WTC11 (cell line): ENCODE measurements at regions not wholly inside any gene's neighbourhood (a gene's known extent, or its start where the extent isn't known, plus 50 kb on each side); places are given as distances from the start of the nearest gene placed in this dataset.

Source experiments
- ATAC-seq: fragments of 200-7000 bp; cut with Tn5 transposase; 2 replicates; pipeline ENCODE4 v1.10.0; 2021; ENCODE audit warnings: mild to moderate bottlenecking, moderate library complexity
- CTCF ChIA-PET: fragments of 300-600 bp; sonication (Branson Sonifier 250); formaldehyde crosslinking; loops from one replicate; lab custom pipeline; 2021; ENCODE audit warnings: antibody characterized with exemption; lab: Charles Lee
- POLR2A ChIA-PET: fragments of 350-600 bp; sonication (Branson Sonifier 250); formaldehyde crosslinking; loops from one replicate; lab custom pipeline; 2021; ENCODE audit warnings: antibody characterized with exemption; lab: Charles Lee
- DNase-seq: peaks from one replicate; pipeline ENCODE4 v3.0.0; 2021; ENCODE audit warnings: low spot score
- H3K27ac Mint-ChIP-seq: 2 replicates; pipeline ENCODE4 v1.8.0; 2021; ENCODE audit warnings: mixed read lengths
- H3K27me3 Mint-ChIP-seq: 2 replicates; pipeline ENCODE4 v1.8.0; 2021; ENCODE audit warnings: low read depth, mild to moderate bottlenecking, moderate library complexity, mixed read lengths
- H3K36me3 Mint-ChIP-seq: 2 replicates; pipeline ENCODE4 v1.8.0; 2021; ENCODE audit warnings: mixed read lengths
- H3K4me1 Mint-ChIP-seq: 2 replicates; pipeline ENCODE4 v1.8.0; 2022; ENCODE audit warnings: mixed read lengths
- H3K4me3 Mint-ChIP-seq: 2 replicates; pipeline ENCODE4 v1.8.0; 2021; ENCODE audit warnings: mild to moderate bottlenecking, moderate library complexity, mixed read lengths
- H3K9me3 Mint-ChIP-seq: 2 replicates; pipeline ENCODE4 v1.8.0; 2021; ENCODE audit warnings: mixed read lengths
- CREB1 ChIP-seq: sonication (generic); formaldehyde crosslinking; IDR thresholded peaks from 2 replicates; pipeline ENCODE4 v1.8.0; 2023; ENCODE audit warnings: mild to moderate bottlenecking, missing genetic modification reagents
- JUN ChIP-seq: sonication (generic); formaldehyde crosslinking; IDR thresholded peaks from 2 replicates; pipeline ENCODE4 v1.8.0; 2023; ENCODE audit warnings: mild to moderate bottlenecking, missing genetic modification reagents
- NR1H2 ChIP-seq: sonication (generic); formaldehyde crosslinking; IDR thresholded peaks from 2 replicates; pipeline ENCODE4 v1.9.0; 2021; ENCODE audit warnings: mild to moderate bottlenecking, moderate library complexity, missing genetic modification reagents
- NR3C1 ChIP-seq: sonication (generic); formaldehyde crosslinking; conservative IDR thresholded peaks from 2 replicates; pipeline ENCODE4 v1.8.1; 2023; ENCODE audit warnings: low read depth, mild to moderate bottlenecking, missing genetic modification reagents
- SMAD4 ChIP-seq: sonication (generic); formaldehyde crosslinking; IDR thresholded peaks from 2 replicates; pipeline ENCODE4 v1.8.0; 2022; ENCODE audit warnings: mild to moderate bottlenecking, missing genetic modification reagents
- TEAD4 ChIP-seq: sonication (generic); formaldehyde crosslinking; IDR thresholded peaks from 2 replicates; pipeline ENCODE4 v1.8.0; 2022; ENCODE audit warnings: mild to moderate bottlenecking, missing genetic modification reagents
- TF ChIP-seq, protein P1 (sequence below): sonication (generic); formaldehyde crosslinking; IDR thresholded peaks from 2 replicates; pipeline ENCODE4 v1.8.1; 2022; ENCODE audit warnings: missing genetic modification reagents, borderline replicate concordance
- TF ChIP-seq, protein P2 (sequence below): sonication (generic); formaldehyde crosslinking; IDR thresholded peaks from 2 replicates; pipeline ENCODE4 v1.8.1; 2023; ENCODE audit warnings: mild to moderate bottlenecking, missing genetic modification reagents, borderline replicate concordance
- TF ChIP-seq, protein P3 (sequence below): sonication (generic); formaldehyde crosslinking; IDR thresholded peaks from 2 replicates; pipeline ENCODE4 v1.8.1; 2023; ENCODE audit warnings: mild to moderate bottlenecking, missing genetic modification reagents
- TF ChIP-seq, protein P4 (sequence below): sonication (generic); formaldehyde crosslinking; conservative IDR thresholded peaks from 2 replicates; pipeline ENCODE4 v1.8.1; 2022; ENCODE audit warnings: mild to moderate bottlenecking, missing genetic modification reagents
- TF ChIP-seq, protein P5 (sequence below): fragments of 250-450 bp; sonication (Bioruptor Pico); IDR thresholded peaks from 2 replicates; pipeline ENCODE4 v1.9.0; 2021; ENCODE audit warnings: mild to moderate bottlenecking, borderline replicate concordance
- TF ChIP-seq, protein P6 (sequence below): sonication (generic); formaldehyde crosslinking; IDR thresholded peaks from 2 replicates; pipeline ENCODE4 v1.8.0; 2023; ENCODE audit warnings: missing genetic modification reagents, mild to moderate bottlenecking, borderline replicate concordance
- TF ChIP-seq, protein P7 (sequence below): sonication (generic); formaldehyde crosslinking; conservative IDR thresholded peaks from 2 replicates; pipeline ENCODE4 v1.8.1; 2023; ENCODE audit warnings: mild to moderate bottlenecking, low read depth, missing genetic modification reagents, moderate library complexity

DNA sequence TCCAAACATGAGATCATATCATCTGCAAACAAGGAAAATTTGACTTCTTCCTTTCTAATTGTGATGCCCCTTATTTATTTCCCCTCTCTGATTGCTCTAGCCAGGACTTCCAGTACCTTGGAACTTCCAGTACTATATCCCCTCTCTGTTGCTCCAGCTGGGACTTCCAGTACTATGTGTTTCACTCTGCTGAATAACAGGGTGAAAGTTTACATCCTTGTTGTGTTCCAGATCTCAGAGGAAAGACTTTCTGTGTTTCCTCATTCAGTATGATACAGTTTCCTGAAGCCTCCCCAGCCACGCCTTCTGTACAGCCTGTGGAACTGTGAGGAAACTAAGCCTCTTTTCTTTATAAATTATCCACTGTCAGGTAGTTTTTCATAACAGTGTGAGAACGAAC is 381.3 kb upstream of the FAM47C start:
- Mint-ChIP-seq H3K4me1 (no peaks in the 10 kb centered on the region), H3K9me3 (no peaks in the 10 kb centered on the region), H3K27ac (no peak overlapping the region), H3K36me3 (no peaks in the 10 kb centered on the region)
- POLR2A ChIA-PET = no interaction called here
- no peak for ATAC-seq
- CTCF ChIA-PET = no interaction called here
- TF ChIP-seq, protein P1, sequence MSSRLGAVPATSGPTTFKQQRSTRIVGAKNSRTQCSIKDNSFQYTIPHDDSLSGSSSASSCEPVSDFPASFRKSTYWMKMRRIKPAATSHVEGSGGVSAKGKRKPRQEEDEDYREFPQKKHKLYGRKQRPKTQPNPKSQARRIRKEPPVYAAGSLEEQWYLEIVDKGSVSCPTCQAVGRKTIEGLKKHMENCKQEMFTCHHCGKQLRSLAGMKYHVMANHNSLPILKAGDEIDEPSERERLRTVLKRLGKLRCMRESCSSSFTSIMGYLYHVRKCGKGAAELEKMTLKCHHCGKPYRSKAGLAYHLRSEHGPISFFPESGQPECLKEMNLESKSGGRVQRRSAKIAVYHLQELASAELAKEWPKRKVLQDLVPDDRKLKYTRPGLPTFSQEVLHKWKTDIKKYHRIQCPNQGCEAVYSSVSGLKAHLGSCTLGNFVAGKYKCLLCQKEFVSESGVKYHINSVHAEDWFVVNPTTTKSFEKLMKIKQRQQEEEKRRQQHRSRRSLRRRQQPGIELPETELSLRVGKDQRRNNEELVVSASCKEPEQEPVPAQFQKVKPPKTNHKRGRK (CRISPR knock-in tag) = no peak
- TF ChIP-seq, all 79 proteins: peak for 0
- Mint-ChIP-seq H3K27me3 (no peaks in the 10 kb centered on the region; the same call in 1 of the 2 replicates), H3K4me3 (no peak overlapping the region)
- DNase-seq = no peak

DNA sequence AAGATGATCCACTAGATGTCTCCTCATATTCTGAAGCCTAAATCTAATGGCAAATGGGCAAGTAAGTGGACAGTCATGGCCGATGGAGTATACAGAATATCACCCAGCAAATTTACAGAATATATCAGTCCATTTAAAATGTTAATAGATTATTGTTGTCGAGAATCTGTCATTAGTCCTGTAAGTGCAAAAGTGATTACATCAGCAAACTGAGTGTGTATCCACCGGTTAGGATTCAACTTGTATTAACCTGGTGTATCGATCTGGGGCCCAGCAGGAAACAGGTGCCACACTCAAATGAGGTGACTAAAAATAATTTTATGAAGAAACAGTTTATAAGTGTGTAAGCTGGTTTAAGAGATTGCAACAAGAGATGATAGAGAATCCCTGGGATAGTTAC is 367.9 kb upstream of the FAM47C start:
- CTCF ChIA-PET = no interaction called here
- ATAC-seq (no peak), DNase-seq (no peak)
- Mint-ChIP-seq H3K9me3 (no peaks in the 10 kb centered on the region), H3K36me3 (no peaks in the 10 kb centered on the region), H3K27me3 (no peaks in the 10 kb centered on the region), H3K4me1 (peaks cover 8% of the 10 kb centered on the region), H3K27ac (no peak overlapping the region), H3K4me3 (no peak overlapping the region)
- POLR2A ChIA-PET = no interaction called here
- TF ChIP-seq, protein P2, sequence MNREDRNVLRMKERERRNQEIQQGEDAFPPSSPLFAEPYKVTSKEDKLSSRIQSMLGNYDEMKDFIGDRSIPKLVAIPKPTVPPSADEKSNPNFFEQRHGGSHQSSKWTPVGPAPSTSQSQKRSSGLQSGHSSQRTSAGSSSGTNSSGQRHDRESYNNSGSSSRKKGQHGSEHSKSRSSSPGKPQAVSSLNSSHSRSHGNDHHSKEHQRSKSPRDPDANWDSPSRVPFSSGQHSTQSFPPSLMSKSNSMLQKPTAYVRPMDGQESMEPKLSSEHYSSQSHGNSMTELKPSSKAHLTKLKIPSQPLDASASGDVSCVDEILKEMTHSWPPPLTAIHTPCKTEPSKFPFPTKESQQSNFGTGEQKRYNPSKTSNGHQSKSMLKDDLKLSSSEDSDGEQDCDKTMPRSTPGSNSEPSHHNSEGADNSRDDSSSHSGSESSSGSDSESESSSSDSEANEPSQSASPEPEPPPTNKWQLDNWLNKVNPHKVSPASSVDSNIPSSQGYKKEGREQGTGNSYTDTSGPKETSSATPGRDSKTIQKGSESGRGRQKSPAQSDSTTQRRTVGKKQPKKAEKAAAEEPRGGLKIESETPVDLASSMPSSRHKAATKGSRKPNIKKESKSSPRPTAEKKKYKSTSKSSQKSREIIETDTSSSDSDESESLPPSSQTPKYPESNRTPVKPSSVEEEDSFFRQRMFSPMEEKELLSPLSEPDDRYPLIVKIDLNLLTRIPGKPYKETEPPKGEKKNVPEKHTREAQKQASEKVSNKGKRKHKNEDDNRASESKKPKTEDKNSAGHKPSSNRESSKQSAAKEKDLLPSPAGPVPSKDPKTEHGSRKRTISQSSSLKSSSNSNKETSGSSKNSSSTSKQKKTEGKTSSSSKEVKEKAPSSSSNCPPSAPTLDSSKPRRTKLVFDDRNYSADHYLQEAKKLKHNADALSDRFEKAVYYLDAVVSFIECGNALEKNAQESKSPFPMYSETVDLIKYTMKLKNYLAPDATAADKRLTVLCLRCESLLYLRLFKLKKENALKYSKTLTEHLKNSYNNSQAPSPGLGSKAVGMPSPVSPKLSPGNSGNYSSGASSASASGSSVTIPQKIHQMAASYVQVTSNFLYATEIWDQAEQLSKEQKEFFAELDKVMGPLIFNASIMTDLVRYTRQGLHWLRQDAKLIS (CRISPR knock-in tag) = no peak
- TF ChIP-seq NR3C1 (CRISPR knock-in tag) = no peak
- TF ChIP-seq, protein P3, sequence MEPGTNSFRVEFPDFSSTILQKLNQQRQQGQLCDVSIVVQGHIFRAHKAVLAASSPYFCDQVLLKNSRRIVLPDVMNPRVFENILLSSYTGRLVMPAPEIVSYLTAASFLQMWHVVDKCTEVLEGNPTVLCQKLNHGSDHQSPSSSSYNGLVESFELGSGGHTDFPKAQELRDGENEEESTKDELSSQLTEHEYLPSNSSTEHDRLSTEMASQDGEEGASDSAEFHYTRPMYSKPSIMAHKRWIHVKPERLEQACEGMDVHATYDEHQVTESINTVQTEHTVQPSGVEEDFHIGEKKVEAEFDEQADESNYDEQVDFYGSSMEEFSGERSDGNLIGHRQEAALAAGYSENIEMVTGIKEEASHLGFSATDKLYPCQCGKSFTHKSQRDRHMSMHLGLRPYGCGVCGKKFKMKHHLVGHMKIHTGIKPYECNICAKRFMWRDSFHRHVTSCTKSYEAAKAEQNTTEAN (CRISPR knock-in tag) = no peak
- TF ChIP-seq CREB1 (CRISPR knock-in tag) = no peak
- TF ChIP-seq JUN (CRISPR knock-in tag) = no peak
- no peak for TF ChIP-seq NR1H2 (CRISPR knock-in tag)
- TF ChIP-seq, protein P4, sequence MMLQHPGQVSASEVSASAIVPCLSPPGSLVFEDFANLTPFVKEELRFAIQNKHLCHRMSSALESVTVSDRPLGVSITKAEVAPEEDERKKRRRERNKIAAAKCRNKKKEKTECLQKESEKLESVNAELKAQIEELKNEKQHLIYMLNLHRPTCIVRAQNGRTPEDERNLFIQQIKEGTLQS (CRISPR knock-in tag) = no peak
- TF ChIP-seq, protein P5, sequence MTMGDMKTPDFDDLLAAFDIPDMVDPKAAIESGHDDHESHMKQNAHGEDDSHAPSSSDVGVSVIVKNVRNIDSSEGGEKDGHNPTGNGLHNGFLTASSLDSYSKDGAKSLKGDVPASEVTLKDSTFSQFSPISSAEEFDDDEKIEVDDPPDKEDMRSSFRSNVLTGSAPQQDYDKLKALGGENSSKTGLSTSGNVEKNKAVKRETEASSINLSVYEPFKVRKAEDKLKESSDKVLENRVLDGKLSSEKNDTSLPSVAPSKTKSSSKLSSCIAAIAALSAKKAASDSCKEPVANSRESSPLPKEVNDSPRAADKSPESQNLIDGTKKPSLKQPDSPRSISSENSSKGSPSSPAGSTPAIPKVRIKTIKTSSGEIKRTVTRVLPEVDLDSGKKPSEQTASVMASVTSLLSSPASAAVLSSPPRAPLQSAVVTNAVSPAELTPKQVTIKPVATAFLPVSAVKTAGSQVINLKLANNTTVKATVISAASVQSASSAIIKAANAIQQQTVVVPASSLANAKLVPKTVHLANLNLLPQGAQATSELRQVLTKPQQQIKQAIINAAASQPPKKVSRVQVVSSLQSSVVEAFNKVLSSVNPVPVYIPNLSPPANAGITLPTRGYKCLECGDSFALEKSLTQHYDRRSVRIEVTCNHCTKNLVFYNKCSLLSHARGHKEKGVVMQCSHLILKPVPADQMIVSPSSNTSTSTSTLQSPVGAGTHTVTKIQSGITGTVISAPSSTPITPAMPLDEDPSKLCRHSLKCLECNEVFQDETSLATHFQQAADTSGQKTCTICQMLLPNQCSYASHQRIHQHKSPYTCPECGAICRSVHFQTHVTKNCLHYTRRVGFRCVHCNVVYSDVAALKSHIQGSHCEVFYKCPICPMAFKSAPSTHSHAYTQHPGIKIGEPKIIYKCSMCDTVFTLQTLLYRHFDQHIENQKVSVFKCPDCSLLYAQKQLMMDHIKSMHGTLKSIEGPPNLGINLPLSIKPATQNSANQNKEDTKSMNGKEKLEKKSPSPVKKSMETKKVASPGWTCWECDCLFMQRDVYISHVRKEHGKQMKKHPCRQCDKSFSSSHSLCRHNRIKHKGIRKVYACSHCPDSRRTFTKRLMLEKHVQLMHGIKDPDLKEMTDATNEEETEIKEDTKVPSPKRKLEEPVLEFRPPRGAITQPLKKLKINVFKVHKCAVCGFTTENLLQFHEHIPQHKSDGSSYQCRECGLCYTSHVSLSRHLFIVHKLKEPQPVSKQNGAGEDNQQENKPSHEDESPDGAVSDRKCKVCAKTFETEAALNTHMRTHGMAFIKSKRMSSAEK = no peak
- no peak for TF ChIP-seq SMAD4
- TF ChIP-seq, protein P6, sequence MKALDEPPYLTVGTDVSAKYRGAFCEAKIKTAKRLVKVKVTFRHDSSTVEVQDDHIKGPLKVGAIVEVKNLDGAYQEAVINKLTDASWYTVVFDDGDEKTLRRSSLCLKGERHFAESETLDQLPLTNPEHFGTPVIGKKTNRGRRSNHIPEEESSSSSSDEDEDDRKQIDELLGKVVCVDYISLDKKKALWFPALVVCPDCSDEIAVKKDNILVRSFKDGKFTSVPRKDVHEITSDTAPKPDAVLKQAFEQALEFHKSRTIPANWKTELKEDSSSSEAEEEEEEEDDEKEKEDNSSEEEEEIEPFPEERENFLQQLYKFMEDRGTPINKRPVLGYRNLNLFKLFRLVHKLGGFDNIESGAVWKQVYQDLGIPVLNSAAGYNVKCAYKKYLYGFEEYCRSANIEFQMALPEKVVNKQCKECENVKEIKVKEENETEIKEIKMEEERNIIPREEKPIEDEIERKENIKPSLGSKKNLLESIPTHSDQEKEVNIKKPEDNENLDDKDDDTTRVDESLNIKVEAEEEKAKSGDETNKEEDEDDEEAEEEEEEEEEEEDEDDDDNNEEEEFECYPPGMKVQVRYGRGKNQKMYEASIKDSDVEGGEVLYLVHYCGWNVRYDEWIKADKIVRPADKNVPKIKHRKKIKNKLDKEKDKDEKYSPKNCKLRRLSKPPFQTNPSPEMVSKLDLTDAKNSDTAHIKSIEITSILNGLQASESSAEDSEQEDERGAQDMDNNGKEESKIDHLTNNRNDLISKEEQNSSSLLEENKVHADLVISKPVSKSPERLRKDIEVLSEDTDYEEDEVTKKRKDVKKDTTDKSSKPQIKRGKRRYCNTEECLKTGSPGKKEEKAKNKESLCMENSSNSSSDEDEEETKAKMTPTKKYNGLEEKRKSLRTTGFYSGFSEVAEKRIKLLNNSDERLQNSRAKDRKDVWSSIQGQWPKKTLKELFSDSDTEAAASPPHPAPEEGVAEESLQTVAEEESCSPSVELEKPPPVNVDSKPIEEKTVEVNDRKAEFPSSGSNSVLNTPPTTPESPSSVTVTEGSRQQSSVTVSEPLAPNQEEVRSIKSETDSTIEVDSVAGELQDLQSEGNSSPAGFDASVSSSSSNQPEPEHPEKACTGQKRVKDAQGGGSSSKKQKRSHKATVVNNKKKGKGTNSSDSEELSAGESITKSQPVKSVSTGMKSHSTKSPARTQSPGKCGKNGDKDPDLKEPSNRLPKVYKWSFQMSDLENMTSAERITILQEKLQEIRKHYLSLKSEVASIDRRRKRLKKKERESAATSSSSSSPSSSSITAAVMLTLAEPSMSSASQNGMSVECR = no peak
- TF ChIP-seq, protein P7, sequence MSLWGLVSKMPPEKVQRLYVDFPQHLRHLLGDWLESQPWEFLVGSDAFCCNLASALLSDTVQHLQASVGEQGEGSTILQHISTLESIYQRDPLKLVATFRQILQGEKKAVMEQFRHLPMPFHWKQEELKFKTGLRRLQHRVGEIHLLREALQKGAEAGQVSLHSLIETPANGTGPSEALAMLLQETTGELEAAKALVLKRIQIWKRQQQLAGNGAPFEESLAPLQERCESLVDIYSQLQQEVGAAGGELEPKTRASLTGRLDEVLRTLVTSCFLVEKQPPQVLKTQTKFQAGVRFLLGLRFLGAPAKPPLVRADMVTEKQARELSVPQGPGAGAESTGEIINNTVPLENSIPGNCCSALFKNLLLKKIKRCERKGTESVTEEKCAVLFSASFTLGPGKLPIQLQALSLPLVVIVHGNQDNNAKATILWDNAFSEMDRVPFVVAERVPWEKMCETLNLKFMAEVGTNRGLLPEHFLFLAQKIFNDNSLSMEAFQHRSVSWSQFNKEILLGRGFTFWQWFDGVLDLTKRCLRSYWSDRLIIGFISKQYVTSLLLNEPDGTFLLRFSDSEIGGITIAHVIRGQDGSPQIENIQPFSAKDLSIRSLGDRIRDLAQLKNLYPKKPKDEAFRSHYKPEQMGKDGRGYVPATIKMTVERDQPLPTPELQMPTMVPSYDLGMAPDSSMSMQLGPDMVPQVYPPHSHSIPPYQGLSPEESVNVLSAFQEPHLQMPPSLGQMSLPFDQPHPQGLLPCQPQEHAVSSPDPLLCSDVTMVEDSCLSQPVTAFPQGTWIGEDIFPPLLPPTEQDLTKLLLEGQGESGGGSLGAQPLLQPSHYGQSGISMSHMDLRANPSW = no peak
- TF ChIP-seq TEAD4 (CRISPR knock-in tag) = no peak
